H1 (cell line): ENCODE measurements at regions not wholly inside any gene's neighbourhood (a gene's known extent, or its start where the extent isn't known, plus 50 kb on each side); places are given as distances from the start of the nearest gene placed in this dataset.

Experiments used
- CHD1 ChIP-seq: IDR thresholded peaks from 2 replicates; pipeline ENCODE4 v1.6.1; 2012; ENCODE audit warnings: low read depth, low read length, improper control_type of control experiment
- KDM5A ChIP-seq: fragments of 200-600 bp; IDR thresholded peaks from 2 replicates; pipeline ENCODE4 v1.7.1; 2012; ENCODE audit warnings: mild to moderate bottlenecking, low read length, inconsistent platforms, mixed read lengths
- NRF1 ChIP-seq: IDR thresholded peaks from 2 replicates; pipeline ENCODE4 v1.6.1; 2011; ENCODE audit warnings: mild to moderate bottlenecking, low read depth, low read length, improper control_type of control experiment
- TF ChIP-seq, protein P1 (sequence below): IDR thresholded peaks from 2 replicates; pipeline ENCODE4 v1.6.1; 2012; ENCODE audit warnings: low read length, inconsistent platforms

- TF ChIP-seq KDM5A (no peak), CHD1 (no peak), NRF1 (no peak)
- TF ChIP-seq, protein P1, sequence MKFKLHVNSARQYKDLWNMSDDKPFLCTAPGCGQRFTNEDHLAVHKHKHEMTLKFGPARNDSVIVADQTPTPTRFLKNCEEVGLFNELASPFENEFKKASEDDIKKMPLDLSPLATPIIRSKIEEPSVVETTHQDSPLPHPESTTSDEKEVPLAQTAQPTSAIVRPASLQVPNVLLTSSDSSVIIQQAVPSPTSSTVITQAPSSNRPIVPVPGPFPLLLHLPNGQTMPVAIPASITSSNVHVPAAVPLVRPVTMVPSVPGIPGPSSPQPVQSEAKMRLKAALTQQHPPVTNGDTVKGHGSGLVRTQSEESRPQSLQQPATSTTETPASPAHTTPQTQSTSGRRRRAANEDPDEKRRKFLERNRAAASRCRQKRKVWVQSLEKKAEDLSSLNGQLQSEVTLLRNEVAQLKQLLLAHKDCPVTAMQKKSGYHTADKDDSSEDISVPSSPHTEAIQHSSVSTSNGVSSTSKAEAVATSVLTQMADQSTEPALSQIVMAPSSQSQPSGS, result no peak
These were observed 1100.6 kb upstream of the RBFOX1 start (continued) for GRCh38 chr16:6232056-6232455.
